GM18861 (cell line): ENCODE measurements at regions not wholly inside any gene's neighbourhood (a gene's known extent, or its start where the extent isn't known, plus 50 kb on each side); places are given as distances from the start of the nearest gene placed in this dataset.
"Not testable (repeated sequence)": the region's sequence is repeated elsewhere in the genome, so short reads cannot be mapped to it uniquely, and the experiment has no call there.

Source experiments
- ATAC-seq: cut with Tn5 transposase; IDR thresholded peaks from one replicate; pipeline ENCODE4 v1.9.1; 2021; ENCODE audit not compliant: unreplicated experiment

- ATAC-seq, result no peak
Observed at GRCh38 chr11:71383461-71383860, 64.7 kb downstream of the DHCR7 start.

- no peak for ATAC-seq
Observed at GRCh38 chr11:71381781-71382505, 66.2 kb downstream of the DHCR7 start.

GRCh38 chr11:71379701-71380100 lies 68.5 kb downstream of the DHCR7 start:
- ATAC-seq, result no peak

GRCh38 chr11:71373791-71374454 lies 74.3 kb downstream of the DHCR7 start:
- ATAC-seq, result peak; percentile 56

- peak; percentile 52 for ATAC-seq
Observed at GRCh38 chr11:71372693-71373657, 75.2 kb downstream of the DHCR7 start.

GRCh38 chr11:71371674-71372069 lies 76.5 kb downstream of the DHCR7 start:
- ATAC-seq, result no peak

GRCh38 chr11:71370895-71371673 lies 77.1 kb downstream of the DHCR7 start:
- ATAC-seq, result no peak

GRCh38 chr11:71370020-71370747 lies 78.0 kb downstream of the DHCR7 start:
- no peak for ATAC-seq

- ATAC-seq, result no peak
Observed at GRCh38 chr11:71369411-71369810, 78.8 kb downstream of the DHCR7 start.

- no peak for ATAC-seq
Observed at GRCh38 chr11:71368966-71369365, 79.2 kb downstream of the DHCR7 start.

GRCh38 chr11:71367756-71368155 lies 80.4 kb downstream of the DHCR7 start:
- no peak for ATAC-seq

GRCh38 chr11:71367276-71367675 lies 80.9 kb downstream of the DHCR7 start:
- ATAC-seq, result not testable (repeated sequence)

- no peak for ATAC-seq
Observed at GRCh38 chr11:71366076-71366475, 82.1 kb downstream of the DHCR7 start.

- ATAC-seq, result no peak
Observed at GRCh38 chr11:71365626-71366025, 82.6 kb downstream of the DHCR7 start.

- no peak for ATAC-seq
Observed at GRCh38 chr11:71364806-71365205, 83.4 kb downstream of the DHCR7 start.

GRCh38 chr11:71364176-71364671 lies 84.0 kb downstream of the DHCR7 start:
- ATAC-seq, result no peak

GRCh38 chr11:71363721-71364120 lies 84.5 kb downstream of the DHCR7 start:
- ATAC-seq, result no peak

GRCh38 chr11:71358963-71359567 lies 89.1 kb downstream of the DHCR7 start:
- ATAC-seq, result no peak

- no peak for ATAC-seq
Observed at GRCh38 chr11:71358122-71358728, 90.0 kb downstream of the DHCR7 start.
